Ishikawa (cell line): ENCODE measurements at regions not wholly inside any gene's neighbourhood (a gene's known extent, or its start where the extent isn't known, plus 50 kb on each side); places are given as distances from the start of the nearest gene placed in this dataset.

Experiments
- CEBPB ChIP-seq: IDR thresholded peaks from 2 replicates; pipeline ENCODE4 v1.6.1; 2012
- EGR1 ChIP-seq: IDR thresholded peaks from 2 replicates; pipeline ENCODE4 v1.6.1; 2012
- EP300 ChIP-seq: IDR thresholded peaks from 2 replicates; pipeline ENCODE4 v1.6.1; 2012; ENCODE audit warnings: borderline replicate concordance
- NFIC ChIP-seq: IDR thresholded peaks from 2 replicates; pipeline ENCODE4 v1.6.1; 2012
- RAD21 ChIP-seq: IDR thresholded peaks from 2 replicates; pipeline ENCODE4 v1.6.1; 2012; ENCODE audit warnings: low read depth
- TCF12 ChIP-seq: IDR thresholded peaks from 2 replicates; pipeline ENCODE4 v1.6.1; 2012; ENCODE audit warnings: low read depth
- TEAD4 ChIP-seq: IDR thresholded peaks from 2 replicates; pipeline ENCODE4 v1.6.1; 2012
- TF ChIP-seq, protein P1 (sequence below): IDR thresholded peaks from 2 replicates; pipeline ENCODE4 v1.6.1; 2012; ENCODE audit warnings: low read depth, mild to moderate bottlenecking

DNA sequence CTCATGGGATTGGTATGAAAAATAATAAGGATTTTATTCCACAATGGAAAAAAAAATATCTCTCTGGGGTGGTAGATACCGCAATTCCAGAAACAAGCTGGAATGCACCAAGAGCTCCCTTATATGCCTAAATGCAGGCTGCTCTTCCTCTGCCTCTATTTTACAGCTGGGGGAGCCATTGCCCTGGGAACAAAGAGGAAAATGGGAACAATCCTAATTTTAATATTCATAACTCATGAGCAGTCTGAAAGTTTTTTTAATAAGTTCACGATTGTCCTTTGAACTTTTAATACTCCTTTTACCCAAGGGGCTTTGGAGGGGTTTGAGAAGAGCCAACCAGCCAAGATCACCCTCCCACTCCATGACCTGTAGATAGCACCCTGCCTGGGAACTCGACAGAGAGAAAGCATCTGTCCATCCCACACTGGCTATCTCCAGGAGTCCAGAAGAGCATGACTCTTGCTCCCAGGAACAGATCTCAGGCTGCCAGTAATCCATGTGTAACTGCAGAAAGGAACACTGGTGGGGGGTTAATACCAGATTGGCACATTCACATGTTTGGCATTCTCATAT is 74.7 kb downstream of the CD83 start:
- TF ChIP-seq TCF12 = no peak
- TF ChIP-seq NFIC = no peak
- TF ChIP-seq RAD21 = no peak
- TF ChIP-seq, protein P1, sequence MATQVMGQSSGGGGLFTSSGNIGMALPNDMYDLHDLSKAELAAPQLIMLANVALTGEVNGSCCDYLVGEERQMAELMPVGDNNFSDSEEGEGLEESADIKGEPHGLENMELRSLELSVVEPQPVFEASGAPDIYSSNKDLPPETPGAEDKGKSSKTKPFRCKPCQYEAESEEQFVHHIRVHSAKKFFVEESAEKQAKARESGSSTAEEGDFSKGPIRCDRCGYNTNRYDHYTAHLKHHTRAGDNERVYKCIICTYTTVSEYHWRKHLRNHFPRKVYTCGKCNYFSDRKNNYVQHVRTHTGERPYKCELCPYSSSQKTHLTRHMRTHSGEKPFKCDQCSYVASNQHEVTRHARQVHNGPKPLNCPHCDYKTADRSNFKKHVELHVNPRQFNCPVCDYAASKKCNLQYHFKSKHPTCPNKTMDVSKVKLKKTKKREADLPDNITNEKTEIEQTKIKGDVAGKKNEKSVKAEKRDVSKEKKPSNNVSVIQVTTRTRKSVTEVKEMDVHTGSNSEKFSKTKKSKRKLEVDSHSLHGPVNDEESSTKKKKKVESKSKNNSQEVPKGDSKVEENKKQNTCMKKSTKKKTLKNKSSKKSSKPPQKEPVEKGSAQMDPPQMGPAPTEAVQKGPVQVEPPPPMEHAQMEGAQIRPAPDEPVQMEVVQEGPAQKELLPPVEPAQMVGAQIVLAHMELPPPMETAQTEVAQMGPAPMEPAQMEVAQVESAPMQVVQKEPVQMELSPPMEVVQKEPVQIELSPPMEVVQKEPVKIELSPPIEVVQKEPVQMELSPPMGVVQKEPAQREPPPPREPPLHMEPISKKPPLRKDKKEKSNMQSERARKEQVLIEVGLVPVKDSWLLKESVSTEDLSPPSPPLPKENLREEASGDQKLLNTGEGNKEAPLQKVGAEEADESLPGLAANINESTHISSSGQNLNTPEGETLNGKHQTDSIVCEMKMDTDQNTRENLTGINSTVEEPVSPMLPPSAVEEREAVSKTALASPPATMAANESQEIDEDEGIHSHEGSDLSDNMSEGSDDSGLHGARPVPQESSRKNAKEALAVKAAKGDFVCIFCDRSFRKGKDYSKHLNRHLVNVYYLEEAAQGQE = no peak
- no peak for TF ChIP-seq EP300
- no peak for TF ChIP-seq CEBPB
- TF ChIP-seq TEAD4 = no peak
- TF ChIP-seq EGR1 = no peak
